ENCODE measurements at regions not wholly inside any gene's neighbourhood (a gene's known extent, or its start where the extent isn't known, plus 50 kb on each side); places are given as distances from the start of the nearest gene placed in this dataset.

GRCh38 chr7:54643064-54643463, 100.9 kb downstream of the VSTM2A start:
- 15 to 25% methylated on average over 6 of the region's 6 CpGs for whole genome bisulfite sequencing, 2 experiments (ENCODE audit: low coverage in 1 of 2, low lambda C conversion rate in 2 of 2, missing lambda C conversion rate in 2 of 2)

DNA sequence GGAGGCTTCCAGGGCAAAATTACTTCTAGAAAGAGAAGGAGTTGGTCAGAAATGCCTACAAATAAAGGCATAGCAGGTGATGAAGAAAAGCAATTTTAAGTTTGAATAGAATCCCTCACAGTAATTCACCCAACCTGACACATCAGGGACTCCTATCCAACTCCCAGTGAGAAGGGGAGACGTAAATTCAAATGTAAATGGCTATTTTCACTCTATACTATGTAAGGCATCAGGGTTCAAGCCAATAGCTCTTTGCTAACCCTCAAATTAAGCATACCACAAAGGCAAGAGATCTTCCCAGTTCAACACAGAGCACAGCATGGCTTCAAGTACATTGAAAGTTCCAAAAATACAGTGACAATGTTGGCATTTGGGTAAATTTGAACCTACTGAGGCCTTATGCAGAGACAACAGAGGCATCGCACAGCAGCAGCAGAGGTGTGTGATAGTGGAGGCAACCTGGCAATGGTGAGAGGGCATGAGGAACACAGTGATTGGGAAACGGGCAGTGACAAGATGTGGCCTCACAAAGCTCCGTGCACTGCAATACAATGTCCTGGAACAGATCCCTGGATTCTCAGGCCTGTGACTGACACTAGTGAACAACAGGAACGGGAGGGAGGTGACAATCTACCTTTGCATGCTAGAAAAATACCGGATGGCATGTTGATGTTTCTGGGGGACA, 95.7 kb downstream of the VSTM2A start:
- Histone ChIP-seq H4K20me1 (ENCODE audit: insufficient read depth) (no peaks in the 10 kb centered on the region), H2AFZ (no peak overlapping the region), H3F3A (ENCODE audit: insufficient read depth) (no peaks in the 10 kb centered on the region), H3K9me2 (ENCODE audit: insufficient read depth) (no peaks in the 10 kb centered on the region), H3K27me3 (replicated peaks; ENCODE audit: insufficient read depth) (0 out of 2 replicates have a peak, but pooled peaks cover 4% of the 10 kb centered on the region), H3K9me3 (ENCODE audit: low read depth) (no peaks in the 10 kb centered on the region), H3K36me3 (ENCODE audit: low read depth) (no peaks in the 10 kb centered on the region), H3K9ac (no peak overlapping the region), H3K27ac (no peak overlapping the region), H3K4me1 (ENCODE audit: insufficient read depth) (no peaks in the 10 kb centered on the region), H3K4me3 (no peak overlapping the region), H3K4me2 (ENCODE audit: unreplicated experiment) (no peak overlapping the region), H3K79me2 (ENCODE audit: insufficient read depth) (no peaks in the 10 kb centered on the region)
- TF ChIP-seq EZH2phosphoT487 (IDR thresholded peaks at IDR 0.05; ENCODE audit: insufficient read depth, low read depth) (no peak), EZH2 (IDR thresholded peaks at IDR 0.05; ENCODE audit: insufficient read depth, poor library complexity, severe bottlenecking) (no peak)
- WGBS, 2 experiments (ENCODE audit: low coverage in 1 of 2, low lambda C conversion rate in 2 of 2, missing lambda C conversion rate in 2 of 2) = 12 to 19% methylated on average over 5 to 6 of the region's 6 CpGs
- in situ Hi-C loops (cut with MboI) = no loop called here
- no peak for DNase-seq

More at GRCh38 chr7:54643064-54643463, 100.9 kb downstream of the VSTM2A start:
- no peak for TF ChIP-seq EZH2phosphoT487 (IDR thresholded peaks at IDR 0.05; ENCODE audit: insufficient read depth, low read depth)
- no peak for TF ChIP-seq EZH2 (IDR thresholded peaks at IDR 0.05; ENCODE audit: insufficient read depth, poor library complexity, severe bottlenecking)
- no peak overlapping the region for H2AFZ ChIP-seq
- no peaks in the 10 kb centered on the region for H3K9me3 ChIP-seq (ENCODE audit: low read depth)
- no peaks in the 10 kb centered on the region for H3K79me2 ChIP-seq (ENCODE audit: insufficient read depth)
- no peak overlapping the region for H3K9ac ChIP-seq
- no peaks in the 10 kb centered on the region for H3K36me3 ChIP-seq (ENCODE audit: low read depth)
- H3K4me2 ChIP-seq (ENCODE audit: unreplicated experiment) = no peak overlapping the region
- H3K4me1 ChIP-seq (ENCODE audit: insufficient read depth) = no peaks in the 10 kb centered on the region
- H3K27ac ChIP-seq = no peak overlapping the region
- DNase-seq = no peak
- no peak overlapping the region for H3K4me3 ChIP-seq
- no peaks in the 10 kb centered on the region for H4K20me1 ChIP-seq (ENCODE audit: insufficient read depth)
- 0 out of 2 replicates have a peak, but pooled peaks cover 4% of the 10 kb centered on the region for H3K27me3 ChIP-seq (replicated peaks; ENCODE audit: insufficient read depth)
- in situ Hi-C loops (cut with MboI) = no loop called here
- H3K9me2 ChIP-seq (ENCODE audit: insufficient read depth) = no peaks in the 10 kb centered on the region
- H3F3A ChIP-seq (ENCODE audit: insufficient read depth) = no peaks in the 10 kb centered on the region

- Histone ChIP-seq H3F3A (ENCODE audit: insufficient read depth) (no peaks in the 10 kb centered on the region), H3K4me2 (ENCODE audit: unreplicated experiment) (no peak overlapping the region), H4K20me1 (ENCODE audit: insufficient read depth) (no peaks in the 10 kb centered on the region), H3K27me3 (replicated peaks; ENCODE audit: insufficient read depth) (no peaks in the 10 kb centered on the region), H3K36me3 (ENCODE audit: low read depth) (no peaks in the 10 kb centered on the region), H3K4me1 (ENCODE audit: insufficient read depth) (no peaks in the 10 kb centered on the region), H3K9me2 (ENCODE audit: insufficient read depth) (no peaks in the 10 kb centered on the region), H3K79me2 (ENCODE audit: insufficient read depth) (no peaks in the 10 kb centered on the region), H2AFZ (no peak overlapping the region), H3K9me3 (ENCODE audit: low read depth) (no peaks in the 10 kb centered on the region), H3K4me3 (no peak overlapping the region), H3K27ac (no peak overlapping the region), H3K9ac (no peak overlapping the region)
- in situ Hi-C loops (cut with MboI) = no loop called here
- 0 to 3% methylated on average over 4 of the region's 4 CpGs for WGBS, 2 experiments (ENCODE audit: low coverage in 1 of 2, low lambda C conversion rate in 2 of 2, missing lambda C conversion rate in 2 of 2)
- no peak for TF ChIP-seq EZH2phosphoT487 (IDR thresholded peaks at IDR 0.05; ENCODE audit: insufficient read depth, low read depth)
- TF ChIP-seq EZH2 (IDR thresholded peaks at IDR 0.05; ENCODE audit: insufficient read depth, poor library complexity, severe bottlenecking) = no peak
- no peak for DNase-seq
Observed at GRCh38 chr7:54632696-54633095, 90.5 kb downstream of the VSTM2A start.

DNA sequence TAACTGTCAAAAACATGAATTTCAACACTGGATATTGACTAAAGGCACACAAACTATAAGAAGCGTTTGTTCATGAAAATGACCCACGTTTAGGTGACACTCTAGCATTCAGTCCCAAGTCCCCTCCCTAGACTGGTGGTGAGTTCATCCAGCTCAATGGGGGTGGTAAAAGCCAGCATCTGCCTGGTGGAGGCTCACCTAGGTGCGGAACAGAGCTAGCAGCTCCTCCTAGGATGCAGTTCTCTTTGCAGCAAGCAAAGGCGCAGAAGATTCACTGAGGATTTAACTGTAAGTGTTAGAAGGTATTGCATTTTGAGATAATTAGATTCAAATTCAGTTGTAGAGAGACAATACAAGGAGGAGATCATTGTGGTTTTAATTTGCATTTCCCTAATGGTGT, 87.6 kb downstream of the VSTM2A start:
- H3K36me3 ChIP-seq (ENCODE audit: low read depth) = no peaks in the 10 kb centered on the region
- H3K9me2 ChIP-seq (ENCODE audit: insufficient read depth) = no peaks in the 10 kb centered on the region
- H4K20me1 ChIP-seq (ENCODE audit: insufficient read depth) = no peaks in the 10 kb centered on the region
- H3K4me3 ChIP-seq = no peak overlapping the region
- no peaks in the 10 kb centered on the region for H3K9me3 ChIP-seq (ENCODE audit: low read depth)
- in situ Hi-C loops (cut with MboI) = no loop called here
- H3K27ac ChIP-seq = no peak overlapping the region
- no peaks in the 10 kb centered on the region for H3K27me3 ChIP-seq (replicated peaks; ENCODE audit: insufficient read depth)
- no peaks in the 10 kb centered on the region for H3K4me1 ChIP-seq (ENCODE audit: insufficient read depth)
- no peaks in the 10 kb centered on the region for H3K79me2 ChIP-seq (ENCODE audit: insufficient read depth)
- H2AFZ ChIP-seq = no peak overlapping the region
- H3K9ac ChIP-seq = no peak overlapping the region
- no peaks in the 10 kb centered on the region for H3F3A ChIP-seq (ENCODE audit: insufficient read depth)
- TF ChIP-seq EZH2 (IDR thresholded peaks at IDR 0.05; ENCODE audit: insufficient read depth, poor library complexity, severe bottlenecking) (no peak), EZH2phosphoT487 (IDR thresholded peaks at IDR 0.05; ENCODE audit: insufficient read depth, low read depth) (no peak)
- H3K4me2 ChIP-seq (ENCODE audit: unreplicated experiment) = no peak overlapping the region
- WGBS, 2 experiments (ENCODE audit: low coverage in 1 of 2, low lambda C conversion rate in 2 of 2, missing lambda C conversion rate in 2 of 2) = 6 to 10% methylated on average over 4 of the region's 4 CpGs
- no peak for DNase-seq
